Inflammatory macrophage treated with lipopolysaccharide for 1 hour (primary cell): ENCODE measurements at regions not wholly inside any gene's neighbourhood (a gene's known extent, or its start where the extent isn't known, plus 50 kb on each side); places are given as distances from the start of the nearest gene placed in this dataset.

ENCODE experiments used
- DNase-seq, 2 donors: peaks; one replicate each; pipeline ENCODE4 v3.0.0-alpha.2; 2020 to 2022

DNA sequence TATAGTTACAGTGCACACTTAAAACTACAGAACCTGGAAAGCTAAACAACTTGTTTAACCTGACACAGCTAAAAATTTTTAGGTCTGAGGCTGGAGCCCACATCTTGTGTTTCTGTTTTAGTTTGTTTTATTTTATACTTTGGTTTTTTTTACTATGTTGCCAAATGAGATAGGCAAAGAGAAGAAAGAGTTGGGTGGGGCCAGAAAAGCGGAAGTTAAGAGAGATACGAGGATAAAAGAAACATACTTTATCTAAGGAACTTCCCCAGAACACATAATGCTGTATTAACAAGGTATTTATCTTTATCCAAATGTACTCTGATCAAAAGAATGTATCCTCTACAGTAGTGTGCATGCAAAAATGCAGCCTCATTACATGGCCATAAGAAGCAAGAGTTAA, 1145.7 kb downstream of the EPHA3 start:
- no peak for DNase-seq

DNA sequence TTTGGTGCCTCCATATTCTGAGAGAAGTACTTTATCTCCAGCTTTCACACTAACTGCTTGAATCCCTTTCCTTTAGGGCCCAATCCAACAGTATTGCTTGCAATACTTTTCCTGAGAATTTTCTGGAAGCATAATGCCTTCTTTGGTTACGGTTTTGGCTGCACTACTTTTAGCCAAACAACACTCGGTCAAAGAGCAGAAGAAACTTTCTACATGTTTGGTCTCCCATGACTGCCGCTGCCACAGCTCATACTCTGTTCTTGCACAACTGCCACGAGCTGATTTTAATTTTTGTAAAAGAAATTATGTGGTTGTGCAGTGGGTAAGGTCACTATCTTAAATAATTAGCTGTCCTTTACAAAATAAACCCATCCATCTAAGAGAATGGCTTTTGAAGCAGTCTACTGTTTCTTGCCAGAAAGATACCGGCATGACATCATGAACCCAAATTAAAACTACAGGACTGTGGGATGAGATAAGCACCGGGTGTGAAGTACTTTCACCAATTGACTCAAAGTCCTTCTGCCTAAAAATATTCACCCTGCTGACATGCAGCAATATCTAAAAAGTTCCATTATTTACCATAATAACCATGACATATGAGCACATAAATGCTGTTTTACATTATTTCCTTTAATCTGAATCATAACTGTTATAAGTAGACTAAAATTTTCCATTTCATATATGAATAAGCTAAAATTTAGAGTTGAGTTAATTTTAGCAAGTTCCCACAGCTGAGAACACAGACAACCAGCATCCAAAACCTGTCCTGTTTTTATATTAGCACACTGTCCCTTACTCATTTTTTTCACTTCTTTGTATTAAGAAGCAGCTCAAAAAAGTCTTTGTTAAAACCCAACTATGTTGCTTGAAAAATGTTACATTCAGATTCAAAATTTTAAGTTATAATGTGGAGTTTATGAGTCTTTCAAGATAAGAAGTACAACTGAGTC, 1154.3 kb downstream of the EPHA3 start:
- no peak for DNase-seq
